ENCODE measurements at regions not wholly inside any gene's neighbourhood (a gene's known extent, or its start where the extent isn't known, plus 50 kb on each side); places are given as distances from the start of the nearest gene placed in this dataset.

GRCh38 chr9:129333617-129334104 is 155.6 kb upstream of the IER5L start:
- peak; percentile 7 for TF ChIP-seq CTCF (IDR thresholded peaks at IDR 0.05; ENCODE audit: low read depth, low read length, missing input control)
- TF ChIP-seq, protein P1, sequence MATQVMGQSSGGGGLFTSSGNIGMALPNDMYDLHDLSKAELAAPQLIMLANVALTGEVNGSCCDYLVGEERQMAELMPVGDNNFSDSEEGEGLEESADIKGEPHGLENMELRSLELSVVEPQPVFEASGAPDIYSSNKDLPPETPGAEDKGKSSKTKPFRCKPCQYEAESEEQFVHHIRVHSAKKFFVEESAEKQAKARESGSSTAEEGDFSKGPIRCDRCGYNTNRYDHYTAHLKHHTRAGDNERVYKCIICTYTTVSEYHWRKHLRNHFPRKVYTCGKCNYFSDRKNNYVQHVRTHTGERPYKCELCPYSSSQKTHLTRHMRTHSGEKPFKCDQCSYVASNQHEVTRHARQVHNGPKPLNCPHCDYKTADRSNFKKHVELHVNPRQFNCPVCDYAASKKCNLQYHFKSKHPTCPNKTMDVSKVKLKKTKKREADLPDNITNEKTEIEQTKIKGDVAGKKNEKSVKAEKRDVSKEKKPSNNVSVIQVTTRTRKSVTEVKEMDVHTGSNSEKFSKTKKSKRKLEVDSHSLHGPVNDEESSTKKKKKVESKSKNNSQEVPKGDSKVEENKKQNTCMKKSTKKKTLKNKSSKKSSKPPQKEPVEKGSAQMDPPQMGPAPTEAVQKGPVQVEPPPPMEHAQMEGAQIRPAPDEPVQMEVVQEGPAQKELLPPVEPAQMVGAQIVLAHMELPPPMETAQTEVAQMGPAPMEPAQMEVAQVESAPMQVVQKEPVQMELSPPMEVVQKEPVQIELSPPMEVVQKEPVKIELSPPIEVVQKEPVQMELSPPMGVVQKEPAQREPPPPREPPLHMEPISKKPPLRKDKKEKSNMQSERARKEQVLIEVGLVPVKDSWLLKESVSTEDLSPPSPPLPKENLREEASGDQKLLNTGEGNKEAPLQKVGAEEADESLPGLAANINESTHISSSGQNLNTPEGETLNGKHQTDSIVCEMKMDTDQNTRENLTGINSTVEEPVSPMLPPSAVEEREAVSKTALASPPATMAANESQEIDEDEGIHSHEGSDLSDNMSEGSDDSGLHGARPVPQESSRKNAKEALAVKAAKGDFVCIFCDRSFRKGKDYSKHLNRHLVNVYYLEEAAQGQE (IDR thresholded peaks at IDR 0.05), result no peak
